ENCODE measurements at regions not wholly inside any gene's neighbourhood (a gene's known extent, or its start where the extent isn't known, plus 50 kb on each side); places are given as distances from the start of the nearest gene placed in this dataset.
A peak's percentile ranks its signal among the peaks of the same experiment; 100 is the strongest.

DNA sequence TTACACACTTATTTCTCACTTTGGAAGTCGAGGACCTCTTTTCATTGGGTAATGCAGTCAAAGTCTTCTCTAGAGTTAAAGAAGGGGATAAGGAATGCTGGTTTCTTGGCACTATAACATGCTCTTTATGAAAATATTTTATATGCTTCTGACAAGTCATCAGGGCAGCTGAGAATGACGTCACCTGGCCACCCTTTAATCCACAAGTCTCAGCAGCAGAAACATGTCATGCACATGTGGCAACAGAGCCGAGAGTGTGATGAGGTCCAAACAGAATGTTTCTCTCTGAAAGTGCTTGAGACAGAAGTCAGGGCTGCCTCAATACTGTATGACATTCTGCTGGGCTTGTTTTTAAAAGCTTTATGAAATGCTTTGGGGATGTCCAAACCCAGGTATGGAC, 63.5 kb upstream of the C10orf90 start:
- H3K27ac ChIP-seq, result no peak overlapping the region
- TF ChIP-seq CTCF (conservative IDR thresholded peaks at IDR 0.05) (no peak), ZFX (IDR thresholded peaks at IDR 0.05) (no peak)

DNA sequence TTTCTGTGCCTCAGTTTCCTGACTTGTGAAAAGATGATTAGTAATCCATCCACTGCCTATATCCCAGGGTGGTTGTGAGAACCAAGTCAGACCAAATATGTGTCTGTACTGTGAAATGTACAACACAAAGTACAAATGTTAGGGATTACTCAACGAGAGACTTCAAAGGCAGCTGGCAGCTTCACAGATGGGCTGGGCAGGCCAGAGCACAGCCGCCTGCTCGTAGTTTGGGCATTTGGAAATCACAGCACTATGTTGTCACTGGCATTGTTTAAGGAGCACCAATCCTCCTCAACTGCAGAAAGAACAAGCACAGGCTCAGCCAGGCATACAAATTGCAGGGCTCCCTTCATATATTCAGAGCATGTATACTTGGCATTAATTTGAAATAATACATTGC, 64.5 kb upstream of the C10orf90 start:
- TF ChIP-seq CTCF (conservative IDR thresholded peaks at IDR 0.05) (no peak), ZFX (IDR thresholded peaks at IDR 0.05) (no peak)
- H3K27ac ChIP-seq, result no peak overlapping the region

DNA sequence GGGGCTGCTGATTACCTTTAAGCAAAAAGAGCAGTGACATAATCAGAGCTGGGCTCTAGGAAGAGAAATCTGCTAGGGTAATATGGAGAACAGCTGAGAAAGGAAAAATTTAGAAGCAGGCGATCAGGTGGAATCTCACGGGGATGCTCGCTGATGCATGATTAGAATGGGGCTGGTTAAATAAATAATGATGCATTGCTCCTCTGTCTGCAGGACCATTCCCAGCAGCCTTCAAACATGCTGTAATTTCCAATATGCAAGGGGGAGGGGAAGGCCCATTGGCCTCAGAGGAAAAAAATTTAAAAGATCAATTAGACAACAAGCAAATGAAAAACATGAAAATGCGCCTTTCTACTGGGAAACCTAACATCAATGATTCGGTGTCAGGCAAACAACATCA, 65.6 kb upstream of the C10orf90 start:
- no peak overlapping the region for H3K27ac ChIP-seq
- TF ChIP-seq CTCF (conservative IDR thresholded peaks at IDR 0.05), result no peak
- TF ChIP-seq ZFX (IDR thresholded peaks at IDR 0.05), result no peak

DNA sequence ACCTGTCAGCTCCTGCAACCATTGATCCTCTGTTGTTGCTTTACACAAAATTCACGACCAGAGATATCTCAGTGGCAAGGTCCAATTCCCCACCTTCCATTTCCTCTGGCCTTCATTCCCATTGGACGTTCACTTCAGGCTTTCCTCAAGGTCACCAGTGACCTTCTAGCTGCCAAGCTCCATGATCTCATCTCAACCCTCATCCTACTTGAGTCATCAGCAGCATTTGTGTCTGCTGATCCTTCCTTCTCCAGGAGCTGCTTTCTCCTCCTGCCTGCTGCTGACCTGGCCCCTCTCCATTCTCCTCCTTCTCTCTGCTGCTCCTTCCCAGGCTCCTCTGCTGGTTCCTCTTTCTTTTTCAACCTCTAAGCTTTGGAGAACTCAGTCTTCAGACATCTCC, 66.2 kb upstream of the C10orf90 start:
- TF ChIP-seq ZFX (IDR thresholded peaks at IDR 0.05), result no peak
- no peak for TF ChIP-seq CTCF (conservative IDR thresholded peaks at IDR 0.05)
- H3K27ac ChIP-seq, result no peak overlapping the region

DNA sequence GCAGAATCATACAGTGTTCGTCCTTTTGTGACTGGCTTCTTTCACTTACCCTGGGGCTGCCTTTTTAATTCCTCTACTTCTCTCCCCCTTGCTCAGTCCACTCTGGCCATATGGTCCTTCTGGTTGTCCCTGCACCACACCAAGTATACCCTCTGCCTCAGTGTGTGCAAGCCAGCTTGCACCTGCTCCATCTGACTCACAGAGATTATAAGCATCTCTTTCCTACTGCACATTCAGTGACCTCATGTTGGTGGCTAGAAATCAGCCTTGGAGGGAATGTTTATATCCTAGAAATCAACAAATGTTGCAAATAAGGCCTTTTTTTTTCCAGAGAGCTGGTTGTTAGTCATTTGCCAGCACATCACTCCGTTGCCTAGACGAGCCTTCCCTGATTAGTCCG, 67.5 kb upstream of the C10orf90 start:
- TF ChIP-seq ZFX (IDR thresholded peaks at IDR 0.05) (no peak), CTCF (conservative IDR thresholded peaks at IDR 0.05) (no peak)
- H3K27ac ChIP-seq, result no peak overlapping the region

GRCh38 chr10:126744571-126744970, 74.1 kb upstream of the C10orf90 start:
- no peak for TF ChIP-seq CTCF (conservative IDR thresholded peaks at IDR 0.05)
- no peak for TF ChIP-seq ZFX (IDR thresholded peaks at IDR 0.05)
- no peak overlapping the region for H3K27ac ChIP-seq

GRCh38 chr10:126749015-126749655, 78.6 kb upstream of the C10orf90 start:
- H3K27ac ChIP-seq, result no peak overlapping the region
- TF ChIP-seq CTCF (conservative IDR thresholded peaks at IDR 0.05), result peak; percentile 89
- TF ChIP-seq ZFX (IDR thresholded peaks at IDR 0.05), result no peak
